SIG-M5 treated with dmso at 0.1 percent for 504 hours (cell line): ENCODE measurements at regions not wholly inside any gene's neighbourhood (a gene's known extent, or its start where the extent isn't known, plus 50 kb on each side); places are given as distances from the start of the nearest gene placed in this dataset.

ENCODE experiments used
- DNase-seq: peaks from one replicate; lab custom pipeline; 2025; ENCODE audit not compliant: unreplicated experiment; lab: John Stamatoyannopoulos, UW

DNA sequence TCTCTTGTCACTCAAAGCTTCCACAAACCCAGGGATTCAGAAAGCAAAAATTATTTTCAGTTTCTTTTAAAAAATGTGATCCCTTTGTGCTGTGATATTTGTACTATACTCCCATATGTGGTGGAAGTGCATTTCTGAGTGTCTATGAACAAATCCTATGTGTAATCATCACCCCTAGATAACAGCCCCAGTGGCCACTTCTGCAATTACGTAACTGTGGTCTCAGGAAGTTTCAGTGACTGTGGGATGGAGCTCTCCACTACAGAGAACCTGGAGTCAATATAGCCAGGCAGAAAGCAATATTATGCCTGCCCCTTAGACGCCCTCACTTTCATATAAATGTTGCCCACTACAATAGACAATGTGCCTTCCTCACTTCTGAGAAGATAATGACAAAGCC, 1101.7 kb upstream of the GHITM start:
- DNase-seq = peak; percentile 6

DNA sequence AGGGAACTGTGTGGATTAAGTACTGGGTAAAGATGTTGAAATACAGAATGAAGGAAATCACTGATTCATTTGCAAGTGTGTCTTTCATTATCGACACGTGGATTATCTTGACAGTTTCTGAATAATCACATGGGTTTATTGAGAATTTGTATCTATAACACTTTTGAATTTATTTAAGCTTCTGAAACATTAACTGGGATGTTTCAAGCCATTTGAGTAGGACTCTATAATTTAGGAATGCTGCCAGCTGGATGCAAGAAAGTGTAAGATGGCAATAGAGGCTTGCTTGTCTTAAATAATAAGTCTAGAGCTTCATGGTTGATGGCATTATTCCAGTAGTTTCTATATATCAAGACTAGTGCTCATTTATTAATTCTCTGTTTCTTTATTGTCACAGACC, 1100.7 kb upstream of the GHITM start:
- DNase-seq = no peak

DNA sequence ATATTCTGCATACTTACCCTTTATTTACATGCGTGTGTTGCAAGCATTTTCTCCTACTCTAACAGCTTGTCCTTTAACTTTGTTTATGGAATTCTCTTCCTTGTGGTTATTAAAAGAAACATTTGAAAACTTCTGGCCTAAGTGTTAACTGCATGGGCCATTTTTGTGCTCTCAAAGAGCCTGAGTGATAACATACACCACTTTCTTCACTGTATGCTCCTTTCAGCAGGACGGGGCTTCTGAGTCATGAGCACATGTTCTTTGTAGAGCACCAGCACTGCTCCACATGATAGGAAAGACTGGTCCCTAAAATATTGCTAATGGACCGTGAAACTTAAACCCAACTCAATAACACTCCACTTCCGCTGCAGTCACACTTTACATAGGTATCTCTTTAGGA, 1093.6 kb upstream of the GHITM start:
- no peak for DNase-seq

DNA sequence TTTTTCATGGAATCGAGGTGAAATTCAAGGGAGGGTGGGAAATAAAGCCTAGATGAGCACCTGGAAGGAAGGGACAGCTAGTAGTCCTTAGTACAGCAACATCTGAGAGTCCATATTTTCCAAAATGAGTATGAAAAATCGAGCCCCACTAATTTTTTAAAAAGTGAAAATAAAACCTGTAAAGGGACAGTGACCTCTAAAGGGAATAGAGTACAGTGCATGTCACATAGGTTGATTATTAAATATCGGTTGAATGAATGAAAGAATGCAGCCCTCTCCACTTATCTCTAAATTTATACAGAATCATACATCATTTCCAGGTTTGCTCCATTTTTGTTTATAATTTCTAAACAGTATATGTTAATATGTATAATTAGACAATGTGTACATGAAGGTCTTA, 1088.5 kb upstream of the GHITM start:
- DNase-seq = no peak

DNA sequence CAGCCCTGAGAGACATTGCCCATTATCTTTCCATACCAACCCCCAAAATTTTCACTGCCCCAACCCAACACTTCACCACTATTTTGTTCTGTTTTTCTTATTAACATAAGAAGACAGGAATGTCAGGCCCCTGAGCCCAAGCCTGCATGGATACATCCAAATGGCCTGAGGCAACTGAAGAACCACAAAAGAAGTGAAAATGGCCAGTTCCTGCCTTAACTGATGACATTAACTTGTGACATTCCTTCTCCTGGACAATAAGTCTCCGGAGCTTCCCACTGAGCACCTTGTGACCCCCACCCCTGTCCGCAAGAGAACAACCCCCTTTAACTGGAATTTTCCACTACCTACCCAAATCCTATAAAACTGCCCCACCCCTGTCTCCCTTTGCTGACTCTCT, 1076.4 kb upstream of the GHITM start:
- DNase-seq = no peak

DNA sequence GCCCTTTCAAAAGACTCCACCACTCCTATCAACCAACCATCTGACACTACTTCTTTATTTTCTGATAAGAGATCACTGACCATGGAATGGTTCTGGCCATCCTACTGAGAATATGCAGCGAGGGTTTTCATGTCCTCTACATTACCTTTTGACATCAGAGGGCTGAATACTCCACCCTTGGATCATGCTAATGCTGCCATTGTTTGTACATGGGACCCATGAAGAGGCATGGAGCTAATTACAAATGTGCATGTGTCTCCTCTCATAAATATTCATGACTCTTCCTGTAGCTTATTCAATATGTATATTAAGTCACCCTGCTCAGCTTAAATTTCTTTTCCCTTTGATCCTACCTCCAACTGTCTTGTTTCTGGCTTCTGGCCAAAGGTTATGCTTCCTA, 1065.8 kb upstream of the GHITM start:
- no peak for DNase-seq

DNA sequence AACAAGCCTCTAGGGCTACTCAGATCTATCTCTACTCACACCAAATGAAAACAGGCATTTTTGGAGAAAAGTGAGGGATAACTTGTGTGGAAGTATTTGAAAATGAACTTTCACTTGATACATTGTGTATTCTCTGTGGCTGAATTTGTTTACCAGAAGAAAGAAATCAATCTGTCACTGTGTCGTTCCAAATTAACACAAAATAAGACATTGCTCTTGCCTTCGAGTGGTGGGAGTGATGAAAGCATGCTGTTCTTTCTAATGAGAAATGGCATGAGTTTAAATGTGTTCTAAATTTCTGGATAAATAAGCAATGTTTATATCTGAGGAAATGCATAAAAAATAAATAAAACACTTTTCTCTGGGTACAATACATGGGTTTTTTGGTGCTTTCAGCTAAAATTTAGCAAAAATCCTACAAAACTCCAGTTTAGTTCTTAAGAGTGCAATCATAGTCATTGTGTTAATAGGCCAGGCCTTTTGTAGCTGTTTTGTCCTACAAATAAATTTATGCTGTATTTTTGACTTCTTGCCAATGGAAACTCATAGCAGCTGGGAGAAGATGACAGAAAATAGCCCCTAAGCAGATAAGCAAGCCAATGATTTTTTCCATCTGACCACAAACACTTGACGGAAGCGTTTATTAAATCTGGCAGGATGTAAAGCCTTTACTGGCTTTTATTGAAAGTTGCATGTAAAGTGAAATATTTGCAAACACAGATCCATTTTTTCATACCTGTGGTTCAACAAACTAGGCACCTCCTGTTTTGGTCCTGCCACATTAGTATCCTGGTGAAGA, 1064.1 kb upstream of the GHITM start:
- no peak for DNase-seq

DNA sequence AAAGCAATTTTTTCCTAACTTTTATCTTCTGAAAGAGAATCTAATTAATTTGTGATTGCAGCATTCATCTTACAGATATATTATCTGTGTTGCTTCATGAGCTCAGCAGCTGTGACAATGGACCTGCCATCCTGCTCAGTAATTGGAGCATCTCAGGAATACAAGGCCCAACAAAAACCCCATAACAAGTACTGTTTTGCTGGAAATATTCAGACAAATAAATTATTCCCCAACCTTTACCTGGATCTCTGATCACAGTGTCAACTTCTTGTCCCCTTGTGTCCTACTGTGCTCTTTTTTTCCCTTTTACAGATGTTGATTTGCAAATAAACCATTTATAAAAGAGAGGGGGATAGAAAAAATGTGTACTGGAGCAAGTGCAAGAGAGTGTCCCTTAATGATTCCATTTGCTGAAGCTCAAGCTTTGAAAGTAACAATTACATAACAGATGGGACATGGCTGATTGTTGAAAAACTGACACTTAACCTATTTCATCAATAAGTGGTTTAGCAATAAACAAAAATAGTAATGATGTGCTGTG, 1063.4 kb upstream of the GHITM start:
- DNase-seq = no peak

DNA sequence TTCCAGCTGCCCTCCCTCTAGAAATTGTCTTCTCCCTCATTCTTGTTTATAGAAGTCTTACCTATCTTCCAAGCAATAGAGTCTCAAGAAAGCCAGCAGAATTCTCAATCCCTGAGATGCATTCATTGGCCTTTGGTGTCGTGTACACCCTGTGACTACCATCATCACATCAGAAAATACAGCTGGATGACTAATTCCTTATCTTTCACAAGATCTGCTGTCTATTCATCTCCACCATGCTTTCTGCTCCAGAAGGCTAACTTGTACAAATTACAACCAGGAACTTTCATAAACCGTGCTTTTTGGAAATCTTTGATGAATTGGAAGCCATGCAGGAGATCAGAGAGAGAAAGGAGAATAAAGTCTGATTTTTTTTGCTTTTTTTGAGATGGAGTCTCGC, 1062.9 kb upstream of the GHITM start:
- DNase-seq = no peak

DNA sequence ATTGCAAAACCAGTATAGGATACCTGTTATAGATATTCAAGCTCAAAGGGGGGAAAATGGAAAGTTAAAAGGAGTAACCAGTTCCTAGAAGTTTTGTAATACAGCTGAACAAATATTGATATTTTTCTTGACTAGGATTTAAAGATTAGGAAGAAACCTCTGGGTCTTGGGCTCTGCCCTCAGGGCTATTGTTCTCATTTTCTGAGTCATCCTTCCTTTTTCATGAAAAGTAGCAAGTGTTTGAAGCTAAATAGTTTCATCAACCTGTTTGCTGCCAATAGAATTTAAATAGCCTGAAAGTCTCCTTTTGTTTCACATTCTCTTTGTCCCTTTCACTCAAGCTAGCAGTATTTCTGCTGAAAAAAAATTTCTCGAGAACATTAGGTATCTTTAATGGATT, 1061.1 kb upstream of the GHITM start:
- DNase-seq = peak; percentile 3

DNA sequence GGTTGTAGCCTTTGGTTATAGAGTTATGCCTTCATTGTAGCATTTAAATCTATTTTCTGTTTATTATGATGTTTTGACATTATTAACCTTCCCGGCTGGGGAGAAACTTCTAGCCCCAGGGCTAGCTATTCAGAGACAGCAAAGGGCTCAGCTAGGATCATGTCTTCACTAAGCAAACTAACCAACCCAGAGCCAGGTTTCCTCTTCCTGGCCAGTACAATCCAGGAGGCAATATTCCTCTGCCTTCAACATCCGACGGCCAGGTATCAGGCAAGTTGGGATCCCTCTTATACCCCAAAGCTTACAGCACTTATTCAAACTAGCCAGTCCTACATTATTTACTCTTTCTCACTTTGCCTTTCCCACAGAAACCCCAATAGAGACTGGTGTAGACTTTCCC, 1060.7 kb upstream of the GHITM start:
- no peak for DNase-seq

DNA sequence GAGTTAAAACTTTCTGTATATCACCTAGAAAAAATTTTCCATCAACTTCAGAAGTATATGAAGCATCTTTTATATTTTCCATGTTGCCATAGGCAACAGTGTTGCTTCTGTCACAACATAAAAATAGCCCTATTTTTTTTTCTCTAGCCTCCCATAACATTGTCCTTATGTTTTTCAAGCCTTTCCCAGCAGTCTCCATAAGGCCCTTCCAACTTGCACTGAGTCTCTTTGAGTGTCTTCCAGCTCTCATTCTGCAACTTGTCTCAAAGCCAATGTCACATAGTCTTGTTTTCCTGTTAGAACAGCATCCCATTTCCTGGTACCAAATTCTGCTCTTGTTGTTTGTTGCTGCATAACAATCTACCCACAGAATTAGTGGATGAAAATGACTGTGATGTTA, 1055.5 kb upstream of the GHITM start:
- no peak for DNase-seq

DNA sequence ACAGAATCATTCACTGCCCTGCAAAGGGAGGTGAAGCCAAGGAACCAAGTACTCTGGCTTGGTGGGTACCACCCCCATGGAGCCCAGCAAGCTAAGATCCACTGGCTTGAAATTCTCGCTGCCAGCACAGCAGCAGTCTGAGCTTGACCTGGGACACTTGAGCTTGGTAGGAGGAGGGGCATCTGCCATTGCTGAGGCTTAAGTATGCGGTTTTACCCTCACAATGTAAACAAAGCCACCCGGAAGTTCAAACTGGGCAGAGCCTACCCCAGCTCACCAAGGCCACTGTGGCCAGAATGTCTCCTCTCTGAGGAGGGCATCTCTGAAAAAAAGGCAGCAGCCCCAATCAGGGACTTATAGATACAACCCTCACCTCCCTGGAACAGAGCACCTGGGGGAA, 1050.0 kb upstream of the GHITM start:
- DNase-seq = no peak

DNA sequence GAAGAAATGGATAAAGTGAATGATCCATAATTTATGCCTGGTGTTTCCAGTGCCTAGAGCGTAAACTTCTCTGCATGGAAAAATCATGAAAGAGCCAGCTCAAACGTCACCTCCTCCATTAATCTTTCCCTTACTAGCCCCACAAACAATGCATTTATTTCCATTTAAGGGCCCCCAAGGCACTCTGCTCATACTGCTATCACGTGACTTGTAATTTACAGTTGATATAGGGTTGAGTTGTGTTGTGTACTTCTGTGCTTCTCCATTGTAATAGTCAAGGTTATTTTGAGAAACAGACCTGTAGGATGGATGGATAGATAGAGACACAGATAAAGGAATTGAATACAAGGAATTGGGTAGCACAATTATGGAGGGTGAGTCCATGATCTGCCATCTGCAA, 1034.7 kb upstream of the GHITM start:
- no peak for DNase-seq

DNA sequence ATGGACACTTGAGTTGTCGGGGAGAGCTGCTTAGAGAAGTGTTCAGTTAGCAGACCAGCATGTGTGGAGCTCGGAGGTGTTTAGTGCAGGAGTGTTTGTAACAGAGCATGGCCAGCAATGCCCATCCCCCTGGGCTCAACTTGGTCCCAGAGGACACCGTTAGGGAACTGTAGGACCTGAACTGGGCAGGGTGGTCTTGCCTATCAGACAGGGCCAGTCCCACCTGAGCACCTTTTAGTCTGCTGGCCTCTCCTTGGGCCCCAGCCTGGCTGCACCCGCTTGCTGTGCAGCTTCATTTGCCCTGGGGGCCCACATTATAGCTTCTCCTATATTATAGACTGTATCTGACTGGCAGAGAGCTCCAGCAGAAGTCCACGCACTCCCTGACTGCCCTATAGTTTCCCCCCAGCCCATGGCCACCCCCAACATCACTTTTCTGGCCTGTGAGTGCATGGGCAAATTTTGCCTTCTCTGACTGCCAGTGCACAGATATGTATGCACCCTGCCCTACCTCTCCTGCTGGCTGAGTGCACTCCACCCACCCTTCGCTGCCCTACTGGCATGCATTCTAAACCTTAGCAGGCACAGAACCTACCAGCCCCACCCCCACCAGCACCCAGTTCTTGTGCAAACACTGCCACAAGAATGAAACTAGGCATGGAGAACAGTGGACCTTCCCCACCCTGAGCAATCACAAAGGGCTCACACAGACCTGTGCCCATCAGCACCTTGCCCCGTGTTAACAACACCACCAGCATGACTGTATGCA, 1030.6 kb upstream of the GHITM start:
- no peak for DNase-seq

DNA sequence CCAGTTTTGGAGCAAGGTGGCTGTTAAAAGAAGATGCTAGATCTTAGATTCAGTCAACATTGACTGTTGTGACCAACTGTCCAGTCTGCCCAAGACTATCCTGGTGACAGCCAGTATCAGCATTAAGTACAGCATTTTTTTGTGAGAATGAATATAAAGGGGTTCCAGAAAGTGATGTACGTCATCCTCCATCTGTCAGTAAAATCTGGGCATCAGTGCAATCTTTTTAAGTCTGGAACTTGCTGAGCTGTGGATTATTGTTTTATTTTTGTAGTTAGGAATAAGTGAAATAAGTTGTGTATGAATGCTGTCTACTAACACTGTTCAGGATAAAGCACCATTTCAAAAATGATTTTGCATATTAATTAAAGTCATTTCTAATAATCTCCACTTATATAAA, 1020.0 kb upstream of the GHITM start:
- DNase-seq = no peak

DNA sequence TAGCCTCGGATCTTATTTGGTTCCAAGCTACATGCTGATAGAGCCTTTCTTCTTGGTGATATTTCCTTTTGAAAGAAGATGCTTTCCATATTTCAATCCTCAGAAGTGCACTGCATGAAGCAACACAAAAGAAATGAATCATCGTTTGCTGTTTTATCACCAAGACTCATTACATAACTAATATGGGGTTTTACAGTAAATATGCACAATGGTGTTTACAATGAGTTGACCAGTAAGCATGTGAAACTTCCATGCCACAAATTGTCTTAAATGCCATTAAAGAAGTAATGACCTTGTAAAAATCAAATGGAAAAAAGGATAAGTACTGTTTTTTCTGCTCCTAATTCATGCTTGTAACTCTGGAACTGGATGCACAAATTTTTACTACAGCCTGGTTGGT, 1017.0 kb upstream of the GHITM start:
- no peak for DNase-seq

DNA sequence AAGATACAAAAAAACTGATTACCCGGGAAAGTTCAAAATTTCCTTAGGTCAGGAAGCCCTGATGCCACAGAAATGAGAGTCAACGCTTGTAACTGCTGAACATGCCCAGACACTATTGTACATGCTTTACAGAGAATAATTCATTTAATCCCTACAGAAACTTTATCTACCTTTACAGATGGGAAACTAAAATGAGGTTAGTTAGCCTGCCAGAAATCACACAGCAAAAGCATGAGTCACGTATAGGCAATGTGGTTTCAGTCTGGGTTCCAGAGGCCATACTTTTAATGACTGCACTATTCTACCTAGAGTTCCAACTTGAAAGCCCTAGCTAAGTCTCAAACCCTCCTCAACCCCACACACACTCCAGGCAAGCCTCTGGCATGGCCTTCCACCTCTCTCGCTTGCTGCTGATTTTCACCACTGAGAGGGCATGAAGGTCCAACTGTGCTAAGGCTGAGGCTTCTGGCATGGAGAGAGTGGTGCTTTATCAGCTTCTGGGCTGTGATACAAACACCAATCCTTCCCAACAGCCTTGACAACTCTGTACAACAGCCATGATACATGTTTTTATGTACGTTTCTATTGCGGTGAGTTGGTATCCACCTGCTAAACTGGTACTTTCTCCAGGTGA, 1011.2 kb upstream of the GHITM start:
- no peak for DNase-seq

DNA sequence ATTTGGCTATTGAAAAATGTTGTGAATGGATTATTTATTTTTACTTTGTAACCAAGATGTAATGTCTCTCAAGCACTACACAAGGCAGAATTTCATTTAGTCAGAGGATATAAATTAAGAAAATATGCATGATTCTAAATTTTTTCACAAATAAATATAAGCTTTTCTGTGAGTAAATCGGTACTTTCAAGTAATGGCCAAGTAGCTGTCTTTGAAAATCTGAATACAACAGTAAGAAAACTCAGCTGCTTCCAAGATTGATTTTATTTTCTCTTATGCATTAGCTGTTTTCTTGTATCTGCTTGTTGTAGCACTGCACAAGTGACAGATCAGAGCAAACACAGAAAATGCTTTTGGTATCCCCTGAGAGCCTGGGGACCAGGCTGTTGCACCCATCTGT, 998.5 kb upstream of the GHITM start:
- DNase-seq = no peak

DNA sequence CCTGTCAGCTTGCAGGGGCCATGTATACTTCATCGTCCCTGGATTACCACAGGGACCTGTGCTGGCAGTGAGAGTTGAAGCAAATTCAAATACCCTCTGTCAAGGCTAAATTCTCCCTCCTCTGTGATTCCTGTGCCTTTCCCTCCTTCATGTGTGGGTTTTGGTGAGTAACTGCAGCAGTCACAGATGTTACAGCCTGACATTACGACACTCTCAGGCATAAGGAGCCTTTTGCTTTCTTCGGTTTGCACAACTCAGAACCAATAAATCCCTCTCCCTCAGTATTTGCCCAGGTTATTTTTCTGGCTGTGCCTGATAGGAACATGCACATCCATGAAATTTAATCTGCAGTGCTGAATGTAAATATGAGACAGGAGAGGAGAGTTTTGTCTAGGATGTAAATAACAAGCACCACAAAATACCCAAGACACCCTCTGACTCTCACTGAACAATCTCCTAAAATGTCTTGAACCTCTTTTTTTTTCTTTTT, 997.2 kb upstream of the GHITM start:
- no peak for DNase-seq

DNA sequence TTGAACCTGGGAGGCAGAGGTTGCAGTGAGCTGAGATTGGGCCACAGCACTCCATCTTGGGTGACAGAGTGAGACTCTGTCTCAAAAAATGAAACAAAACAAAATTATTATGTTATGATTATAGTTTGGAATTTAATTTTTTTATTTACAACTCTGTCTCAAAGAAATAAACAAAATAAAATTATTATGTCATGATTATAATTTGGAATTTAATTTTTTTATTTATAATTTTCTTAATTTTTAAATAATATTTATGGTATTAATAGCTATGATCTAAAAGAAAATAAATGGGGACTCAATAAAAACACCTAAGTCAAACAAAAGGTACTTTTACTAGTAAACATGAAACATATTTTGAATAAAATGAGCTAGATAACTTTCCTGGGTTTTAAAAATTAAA, 994.8 kb upstream of the GHITM start:
- no peak for DNase-seq

DNA sequence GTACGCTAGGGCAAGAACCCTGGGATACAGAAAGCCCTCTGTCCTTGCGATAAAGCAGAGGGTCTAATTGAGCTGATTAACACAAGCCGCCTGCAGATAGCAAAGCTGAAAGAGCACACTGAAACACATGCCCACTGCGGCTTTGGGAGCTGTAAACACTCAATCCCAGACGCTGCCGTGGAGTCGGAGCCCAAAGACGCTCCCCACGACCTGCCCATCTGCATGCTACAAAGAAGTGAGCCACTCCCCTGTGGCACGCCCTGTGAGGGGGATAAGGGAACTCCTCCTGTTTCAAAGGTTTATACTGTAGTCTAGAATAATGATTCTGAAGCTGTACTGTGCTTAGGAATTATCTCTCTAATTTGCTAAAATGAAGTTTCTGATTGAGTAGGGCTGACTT, 985.6 kb upstream of the GHITM start:
- no peak for DNase-seq
